HCT116 (cell line): ENCODE measurements at regions not wholly inside any gene's neighbourhood (a gene's known extent, or its start where the extent isn't known, plus 50 kb on each side); places are given as distances from the start of the nearest gene placed in this dataset.
A peak's percentile ranks its signal among the peaks of the same experiment; 100 is the strongest.

ENCODE experiments used
- ATAC-seq: fragments of 200-7000 bp; cut with Tn5 transposase; 2 replicates; pipeline ENCODE4 v1.9.1; 2020; ENCODE audit warnings: mild to moderate bottlenecking, moderate library complexity
- BruUV-seq: library from RNA; stranded (reverse); fragments of 400-500 nt; replicated peaks from 2 replicates; lab custom pipeline; 2021; lab: Mats Ljungman, UMichigan
- CTCF ChIA-PET: fragments of 300-600 bp; sonication (Branson Sonifier 250); formaldehyde crosslinking; loops from one replicate; lab custom pipeline; 2021; ENCODE audit warnings: antibody characterized with exemption; lab: Charles Lee
- POLR2A ChIA-PET: fragments of 300-600, 350-600 bp; sonication (Branson Sonifier 250); formaldehyde crosslinking; loops from one replicate; lab custom pipeline; 2021; ENCODE audit warnings: antibody characterized with exemption; lab: Charles Lee
- RAD21 ChIA-PET, 2 experiments: fragments of 300-600 bp; sonication (Branson Sonifier 250); formaldehyde crosslinking; loops; one replicate each; lab custom pipeline; 2023; ENCODE audit warnings: low total read pairs in 2 of 2; ENCODE audit not compliant: uncharacterized antibody in 2 of 2, unreplicated experiment in 2 of 2, low non-redundant PET in 1 of 2; lab: Charles Lee
- DNase-seq: peaks from one replicate; pipeline ENCODE4 v3.0.0-alpha.2; 2010; ENCODE audit warnings: low read depth, low spot score
- H2AFZ ChIP-seq: fragments of 200-600 bp; shearing (Covaris generic), sonication (generic); 2 replicates; pipeline ENCODE4 v1.6.1; 2017; ENCODE audit warnings: low read depth, mixed run types, mixed read lengths, antibody characterized with exemption, low read length; ENCODE audit not compliant: poor library complexity, severe bottlenecking
- H3K27ac ChIP-seq: 2 replicates; pipeline ENCODE4 v1.5.1; 2012; ENCODE audit warnings: low read depth, low read length
- H3K27me3 ChIP-seq: fragments of 200-600 bp; sonication (generic); 2 replicates; pipeline ENCODE4 v1.6.1; 2016; ENCODE audit warnings: mixed run types, low read length, mixed read lengths; ENCODE audit not compliant: insufficient read depth
- H3K36me3 ChIP-seq, 2 experiments: fragments of 200-500 bp in 1 of 2; fragments of 200-600 bp in 1 of 2; sonication (Bioruptor generic) in 1 of 2; sonication (generic) in 1 of 2; 2 replicates each; pipeline versions ENCODE4 v1.5.1 to v1.6.1; 2014 to 2016; ENCODE audit warnings: low read length in 2 of 2, inconsistent platforms in 1 of 2, mixed read lengths in 1 of 2, mixed run types in 1 of 2; ENCODE audit not compliant: insufficient read depth in 2 of 2, control insufficient read depth in 1 of 2
- H3K4me1 ChIP-seq, 2 experiments: fragments of 200-600 bp in 1 of 2; sonication (generic) in 1 of 2; 2 replicates each; pipeline versions ENCODE4 v1.5.1 to v1.6.1; 2012 to 2017; ENCODE audit warnings: low read length in 2 of 2, inconsistent platforms in 1 of 2, mild to moderate bottlenecking in 1 of 2, mixed read lengths in 1 of 2, mixed run types in 1 of 2, moderate library complexity in 1 of 2; ENCODE audit not compliant: insufficient read depth in 2 of 2, control insufficient read depth in 1 of 2
- H3K4me2 ChIP-seq: fragments of 200-600 bp; sonication (generic); 2 replicates; pipeline ENCODE4 v1.6.1; 2017; ENCODE audit warnings: mixed run types, low read length, mixed read lengths
- H3K4me3 ChIP-seq, 2 experiments: fragments of 200-600 bp in 1 of 2; sonication (generic) in 1 of 2; replicated peaks in 1 of 2; 2 replicates each; pipeline ENCODE4 v1.5.1; 2011 to 2016; ENCODE audit warnings: low read length in 2 of 2, control low read depth in 1 of 2, low read depth in 1 of 2, mild to moderate bottlenecking in 1 of 2, mixed read lengths in 1 of 2, mixed run types in 1 of 2
- H3K79me2 ChIP-seq: fragments of 200-600 bp; sonication (generic); 2 replicates; pipeline ENCODE4 v1.6.1; 2017; ENCODE audit warnings: mild to moderate bottlenecking, mixed run types, low read length, moderate library complexity, mixed read lengths; ENCODE audit not compliant: insufficient read depth
- H3K9ac ChIP-seq: fragments of 200-600 bp; sonication (generic); 2 replicates; pipeline ENCODE4 v1.6.1; 2016; ENCODE audit warnings: low read length, mixed read lengths
- H3K9me2 ChIP-seq: fragments of 200-600 bp; sonication (generic), shearing (Covaris generic); 2 replicates; pipeline ENCODE4 v1.6.1; 2017; ENCODE audit warnings: mixed run types, mild to moderate bottlenecking, moderate library complexity; ENCODE audit not compliant: insufficient read depth
- H3K9me3 ChIP-seq, 2 experiments: fragments of 200-500 bp in 1 of 2; fragments of 200-600 bp in 1 of 2; sonication (Bioruptor generic) in 1 of 2; sonication (generic) in 1 of 2; 2 replicates each; pipeline ENCODE4 v1.6.1; 2014 to 2017; ENCODE audit warnings: low read length in 2 of 2, mixed read lengths in 2 of 2, inconsistent platforms in 1 of 2, low read depth in 1 of 2, mild to moderate bottlenecking in 1 of 2, mixed run types in 1 of 2, moderate library complexity in 1 of 2; ENCODE audit not compliant: control insufficient read depth in 1 of 2, insufficient read depth in 1 of 2
- H4K20me1 ChIP-seq: fragments of 200-600 bp; sonication (generic), shearing (Covaris generic); 2 replicates; pipeline ENCODE4 v1.6.1; 2017; ENCODE audit warnings: mixed run types, mild to moderate bottlenecking, moderate library complexity; ENCODE audit not compliant: insufficient read depth
- ELF1 ChIP-seq: IDR thresholded peaks from 2 replicates; pipeline ENCODE4 v1.6.1; 2012; ENCODE audit warnings: low read depth, borderline replicate concordance
- EZH2 ChIP-seq: fragments of 200-600 bp; sonication (generic); IDR thresholded peaks from 2 replicates; pipeline ENCODE4 v1.6.1; 2017; ENCODE audit warnings: antibody characterized with exemption, mixed run types
- RAD21 ChIP-seq: IDR thresholded peaks from 2 replicates; pipeline ENCODE4 v1.6.1; 2012; ENCODE audit warnings: low read depth, mild to moderate bottlenecking
- SP1 ChIP-seq: IDR thresholded peaks from 2 replicates; pipeline ENCODE4 v1.6.1; 2012; ENCODE audit warnings: low read depth
- ZFX ChIP-seq: fragments of 450-650 bp; IDR thresholded peaks from 2 replicates; pipeline ENCODE4 v1.6.1; 2017
- intact Hi-C: fragments of 100-400 bp; cut with micrococcal nuclease; formaldehyde crosslinking; loops from 2 replicates; pipeline ENCODE4 v1.10.0; 2022
- TF ChIP-seq, protein P1 (sequence below), 3 experiments: fragments of 200-600 bp in 1 of 3; sonication (generic) in 1 of 3; IDR thresholded peaks in 2 of 3; conservative IDR thresholded peaks in 1 of 3; 2 replicates each; pipeline ENCODE4 v1.5.1; 2012 to 2017; ENCODE audit warnings: low read depth in 2 of 3, low read length in 2 of 3, antibody characterized with exemption in 1 of 3, borderline replicate concordance in 1 of 3, control low read depth in 1 of 3, mild to moderate bottlenecking in 1 of 3, mixed read lengths in 1 of 3, mixed run types in 1 of 3, moderate library complexity in 1 of 3; ENCODE audit not compliant: insufficient read depth in 1 of 3

DNA sequence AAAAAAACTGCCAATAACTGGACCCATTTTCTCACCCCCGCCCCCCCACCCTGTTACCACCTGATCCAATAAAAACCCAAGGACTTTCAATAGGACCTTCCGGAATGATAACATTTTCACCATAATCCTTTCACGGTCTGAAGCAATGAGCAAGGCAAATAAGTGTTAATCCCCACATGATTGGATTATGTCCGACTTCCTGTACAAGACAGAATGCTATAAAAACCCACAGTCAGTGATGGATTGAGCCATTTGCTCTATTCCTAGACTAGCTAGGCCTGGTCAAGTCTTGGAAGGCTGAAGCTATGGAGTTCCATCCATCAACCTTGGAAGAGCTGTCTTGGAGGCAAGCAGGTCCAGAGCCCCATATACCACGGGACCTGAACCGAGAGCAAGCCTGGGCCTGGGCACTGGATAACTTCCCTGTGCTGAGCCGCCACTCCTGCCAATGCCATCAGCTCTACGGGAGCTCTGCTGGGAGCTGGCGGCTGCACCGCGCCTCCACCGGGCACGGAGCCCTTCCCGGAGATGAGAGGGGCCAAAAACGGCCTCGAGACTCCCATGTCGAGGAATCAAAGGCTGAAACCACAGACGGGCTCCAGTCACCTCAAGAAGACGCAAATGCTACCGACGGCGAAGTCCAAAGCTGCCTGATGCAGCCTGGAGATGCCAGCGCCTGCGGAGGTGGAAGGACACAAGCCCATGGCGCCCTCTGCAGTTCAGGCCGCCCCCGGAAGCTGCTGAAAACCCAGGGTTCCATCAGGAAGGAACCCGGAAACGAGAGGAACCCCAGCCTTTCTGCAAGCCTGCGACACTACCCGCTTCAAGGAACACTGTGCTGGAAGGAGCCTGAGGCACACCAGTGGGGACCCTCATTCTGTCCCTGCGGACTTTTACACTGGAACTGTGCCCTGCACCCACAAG, 69.2 kb downstream of the ANXA2R start:
- ChIA-PET RAD21 (interaction anchor here (0.9 to 1.9 kb wide), 6 partner anchors 55 to 62 kb away, joined by 3 to 22 read pairs (median 4); no protein-coding TSS in a partner anchor), CTCF (interaction anchor here (0.6 to 2.4 kb wide), 4 partner anchors 59 to 81 kb away, joined by 3 to 47 read pairs (median 8); no protein-coding TSS in a partner anchor), POLR2A (interaction anchor here (0.7 to 1.2 kb wide), 2 partner anchors 21 to 59 kb away, joined by 3 read pairs; no protein-coding TSS in a partner anchor)
- no peak overlapping the region for H3K4me2 ChIP-seq
- no peak overlapping the region for H3K9ac ChIP-seq
- H3K36me3 ChIP-seq = no peaks in the 10 kb centered on the region
- no peaks in the 10 kb centered on the region for H4K20me1 ChIP-seq
- no peaks in the 10 kb centered on the region for H3K9me3 ChIP-seq
- no TSS peak for BruUV-seq
- H2AFZ ChIP-seq = no peak overlapping the region
- no peak for DNase-seq
- no peaks in the 10 kb centered on the region for H3K79me2 ChIP-seq
- H3K9me2 ChIP-seq = no peaks in the 10 kb centered on the region
- TF ChIP-seq ELF1 (no peak), SP1 (no peak), EZH2 (no peak), RAD21 (peak; percentile 76), ZFX (no peak)
- TF ChIP-seq, protein P1, sequence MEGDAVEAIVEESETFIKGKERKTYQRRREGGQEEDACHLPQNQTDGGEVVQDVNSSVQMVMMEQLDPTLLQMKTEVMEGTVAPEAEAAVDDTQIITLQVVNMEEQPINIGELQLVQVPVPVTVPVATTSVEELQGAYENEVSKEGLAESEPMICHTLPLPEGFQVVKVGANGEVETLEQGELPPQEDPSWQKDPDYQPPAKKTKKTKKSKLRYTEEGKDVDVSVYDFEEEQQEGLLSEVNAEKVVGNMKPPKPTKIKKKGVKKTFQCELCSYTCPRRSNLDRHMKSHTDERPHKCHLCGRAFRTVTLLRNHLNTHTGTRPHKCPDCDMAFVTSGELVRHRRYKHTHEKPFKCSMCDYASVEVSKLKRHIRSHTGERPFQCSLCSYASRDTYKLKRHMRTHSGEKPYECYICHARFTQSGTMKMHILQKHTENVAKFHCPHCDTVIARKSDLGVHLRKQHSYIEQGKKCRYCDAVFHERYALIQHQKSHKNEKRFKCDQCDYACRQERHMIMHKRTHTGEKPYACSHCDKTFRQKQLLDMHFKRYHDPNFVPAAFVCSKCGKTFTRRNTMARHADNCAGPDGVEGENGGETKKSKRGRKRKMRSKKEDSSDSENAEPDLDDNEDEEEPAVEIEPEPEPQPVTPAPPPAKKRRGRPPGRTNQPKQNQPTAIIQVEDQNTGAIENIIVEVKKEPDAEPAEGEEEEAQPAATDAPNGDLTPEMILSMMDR (IDR thresholded peaks at IDR 0.05 in 2 of 3, conservative IDR thresholded peaks at IDR 0.05 in 1 of 3; ENCODE audit: borderline replicate concordance in 1 of 3, insufficient read depth in 1 of 3, low read depth in 2 of 3, low read length in 2 of 3) = peak; percentile 50 to 57 (median 52); a peak in 5 of 6 replicates
- H3K27me3 ChIP-seq = no peaks in the 10 kb centered on the region
- peaks cover 0 to 5% of the 10 kb centered on the region in 2 experiments; a peak in 1 of 4 replicates for H3K4me1 ChIP-seq
- intact Hi-C loops = loop anchor here (1.0 kb wide), 1 partner anchor 59 kb away; no protein-coding TSS in a partner anchor
- ATAC-seq = peak; percentile 84
- no peak overlapping the region for H3K4me3 ChIP-seq
- H3K27ac ChIP-seq = no peak overlapping the region
